HepG2 (cell line): ENCODE measurements at regions not wholly inside any gene's neighbourhood (a gene's known extent, or its start where the extent isn't known, plus 50 kb on each side); places are given as distances from the start of the nearest gene placed in this dataset.

Experiments
- ATAC-seq: fragments of 200-7000 bp; cut with Tn5 transposase; 3 replicates; pipeline ENCODE4 v1.9.1; 2020; ENCODE audit warnings: mild to moderate bottlenecking, moderate library complexity
- BruUV-seq: library from RNA; stranded (reverse); fragments of 400-500 nt; replicated peaks from 2 replicates; lab custom pipeline; 2021; lab: Mats Ljungman, UMichigan
- CTCF ChIA-PET: fragments of 300-600 bp; formaldehyde crosslinking; extraction: SDS; loops from one replicate; lab custom pipeline; 2021; ENCODE audit warnings: low total read pairs, inconsistent platforms, low intra/inter-chr PET ratio; lab: Yijun Ruan, JAX
- POLR2A ChIA-PET: fragments of 350-600 bp; sonication (Branson Sonifier 250); formaldehyde crosslinking; loops from one replicate; lab custom pipeline; 2020; ENCODE audit warnings: antibody characterized with exemption, inconsistent platforms; lab: Yijun Ruan, JAX
- DNase-seq: peaks from one replicate; pipeline ENCODE4 v3.0.0-alpha.2; 2015; ENCODE audit warnings: low spot score
- FAIRE-seq: peaks from 3 replicates; lab custom pipeline; 2011; peaks lifted over from hg19 to GRCh38; lab: Jason Lieb, UNC
- H2AFZ ChIP-seq: one replicate; pipeline ENCODE4 v1.6.1; 2011; ENCODE audit warnings: low read length, inconsistent platforms
- H3K27ac ChIP-seq: fragments of 300-600 bp; 3 replicates; pipeline ENCODE4 v1.8.0; 2011; ENCODE audit warnings: mixed run types, mild to moderate bottlenecking, mixed read lengths, low read length, inconsistent platforms; ENCODE audit not compliant: insufficient read depth; ENCODE audit errors: extremely low read length
- H3K27me3 ChIP-seq, 2 experiments: fragments of 200-600 bp in 1 of 2; 2 replicates in 1 of 2; 3 replicates in 1 of 2; pipeline versions ENCODE4 v1.6.0 to v1.8.0; 2011; ENCODE audit warnings: low read length in 2 of 2, mild to moderate bottlenecking in 2 of 2, moderate library complexity in 2 of 2, inconsistent platforms in 1 of 2; ENCODE audit not compliant: insufficient read depth in 2 of 2, control insufficient read depth in 1 of 2
- H3K36me3 ChIP-seq, 2 experiments: fragments of 200-600 bp in 1 of 2; replicated peaks in 1 of 2; 2 replicates in 1 of 2; 3 replicates in 1 of 2; pipeline versions ENCODE4 v1.5.1 to v1.8.0; 2011; ENCODE audit warnings: low read length in 2 of 2, inconsistent platforms in 1 of 2; ENCODE audit not compliant: insufficient read depth in 2 of 2, control insufficient read depth in 1 of 2
- H3K4me1 ChIP-seq: 2 replicates; pipeline ENCODE4 v1.5.1; 2012; ENCODE audit warnings: low read length, inconsistent platforms; ENCODE audit not compliant: insufficient read depth
- H3K4me2 ChIP-seq: 2 replicates; pipeline ENCODE4 v1.6.0; 2011; ENCODE audit warnings: low read depth, low read length, inconsistent platforms
- H3K4me3 ChIP-seq, 3 experiments: fragments of 200-600 bp in 1 of 3; sonication (generic), shearing (Covaris generic) in 1 of 3; replicated peaks in 1 of 3; 2 replicates each; pipeline ENCODE4 v1.5.1; 2011 to 2016; ENCODE audit warnings: low read length in 3 of 3, inconsistent platforms in 2 of 3, low read depth in 2 of 3, mild to moderate bottlenecking in 2 of 3, control low read depth in 1 of 3, mixed read lengths in 1 of 3; ENCODE audit not compliant: insufficient read depth in 1 of 3
- H3K79me2 ChIP-seq: one replicate; pipeline ENCODE4 v1.6.1; 2011; ENCODE audit warnings: low read length, inconsistent platforms; ENCODE audit not compliant: insufficient read depth
- H3K9ac ChIP-seq: 2 replicates; pipeline ENCODE4 v1.6.0; 2011; ENCODE audit warnings: mild to moderate bottlenecking, low read depth, low read length, inconsistent platforms; ENCODE audit not compliant: insufficient read depth
- H3K9me3 ChIP-seq: 2 replicates; pipeline ENCODE4 v1.5.1; 2012; ENCODE audit warnings: mild to moderate bottlenecking, low read length
- H4K20me1 ChIP-seq: 2 replicates; pipeline ENCODE4 v1.6.0; 2011; ENCODE audit warnings: inconsistent platforms, mild to moderate bottlenecking, low read length, moderate library complexity; ENCODE audit not compliant: insufficient read depth
- CENPBD1 ChIP-seq: sonication (generic); formaldehyde crosslinking; IDR thresholded peaks from 2 replicates; pipeline ENCODE4 v1.8.0; 2022; ENCODE audit warnings: missing genetic modification reagents, low read depth, mild to moderate bottlenecking, borderline replicate concordance
- NR3C1 ChIP-seq: sonication (generic); formaldehyde crosslinking; IDR thresholded peaks from 2 replicates; pipeline ENCODE4 v1.4.0; 2020; ENCODE audit warnings: missing genetic modification reagents
- PHF8 ChIP-seq: sonication (generic); formaldehyde crosslinking; IDR thresholded peaks from 2 replicates; pipeline ENCODE4 v1.5.0; 2020; ENCODE audit warnings: missing genetic modification reagents
- TFAP4 ChIP-seq: sonication (generic); IDR thresholded peaks from 2 replicates; pipeline ENCODE4 v1.6.1; 2016; ENCODE audit warnings: low read depth, borderline replicate concordance
- TSC22D2 ChIP-seq: sonication (generic); formaldehyde crosslinking; IDR thresholded peaks from 2 replicates; pipeline ENCODE4 v1.5.1; 2020; ENCODE audit warnings: missing genetic modification reagents, mild to moderate bottlenecking, borderline replicate concordance
- ZNF276 ChIP-seq: sonication (generic); formaldehyde crosslinking; IDR thresholded peaks from 2 replicates; pipeline ENCODE4 v1.4.0; 2020; ENCODE audit warnings: mild to moderate bottlenecking, low read depth, missing genetic modification reagents
- ZNF367 ChIP-seq: sonication (generic); formaldehyde crosslinking; IDR thresholded peaks from 2 replicates; pipeline ENCODE4 v1.4.0; 2020; ENCODE audit warnings: missing genetic modification reagents, borderline replicate concordance
- ZNF737 ChIP-seq: sonication (generic); formaldehyde crosslinking; IDR thresholded peaks from 2 replicates; pipeline ENCODE4 v1.5.0; 2020; ENCODE audit warnings: missing genetic modification reagents, mild to moderate bottlenecking, borderline replicate concordance
- in situ Hi-C: cut with HindIII; loops from 2 replicates; pipeline ENCODE4 v1.10.0; 2017; ENCODE audit warnings: low pct_unique_long_range_greater_than_20kb; ENCODE audit not compliant: extremely low pct_ligation_motif_present
- intact Hi-C: fragments of 100-400 bp; cut with micrococcal nuclease; formaldehyde crosslinking; loops from one replicate; pipeline ENCODE4 v1.10.0; 2022; ENCODE audit not compliant: unreplicated experiment

- Histone ChIP-seq H3K4me3 (no peak overlapping the region), H2AFZ (no peak overlapping the region), H3K79me2 (no peaks in the 10 kb centered on the region), H3K9me3 (no peaks in the 10 kb centered on the region), H4K20me1 (no peaks in the 10 kb centered on the region), H3K4me2 (no peak overlapping the region), H3K27me3 (no peaks in the 10 kb centered on the region), H3K4me1 (no peaks in the 10 kb centered on the region), H3K27ac (no peak overlapping the region), H3K9ac (no peak overlapping the region), H3K36me3 (no peaks in the 10 kb centered on the region)
- FAIRE-seq = no peak
- intact Hi-C loops = no loop called here
- in situ Hi-C loops = no loop called here
- no peak for TF ChIP-seq PHF8
- TF ChIP-seq ZNF276 (CRISPR knock-in tag) = no peak
- TF ChIP-seq NR3C1 (CRISPR knock-in tag) = no peak
- TF ChIP-seq TFAP4 = no peak
- no peak for TF ChIP-seq TSC22D2 (CRISPR knock-in tag)
- no peak for TF ChIP-seq ZNF737
- TF ChIP-seq CENPBD1 (CRISPR knock-in tag) = no peak
- TF ChIP-seq ZNF367 (CRISPR knock-in tag) = no peak
- no TSS peak for BruUV-seq
- DNase-seq = no peak
- CTCF ChIA-PET = no interaction called here
- ATAC-seq = no peak
- POLR2A ChIA-PET = no interaction called here
Measured at GRCh38 chr16:56067406-56067805, 123.9 kb upstream of the GNAO1 start.
